ENCODE measurements at regions not wholly inside any gene's neighbourhood (a gene's known extent, or its start where the extent isn't known, plus 50 kb on each side); places are given as distances from the start of the nearest gene placed in this dataset.

GRCh38 chr1:239040523-239040922 is 345.8 kb upstream of the CHRM3 start:
- Histone ChIP-seq H3K9ac (no peak overlapping the region), H4K20me1 (no peaks in the 10 kb centered on the region), H3K9me3 (no peaks in the 10 kb centered on the region), H3K4me3 (no peak overlapping the region), H3K4me2 (no peak overlapping the region), H3K4me1 (no peaks in the 10 kb centered on the region), H3K36me3 (no peaks in the 10 kb centered on the region), H3K27me3 (no peaks in the 10 kb centered on the region), H3K27ac (no peak overlapping the region)
- TF ChIP-seq Cebpa-rat (IDR thresholded peaks at IDR 0.05), result no peak

- Histone ChIP-seq H3K27me3 (no peaks in the 10 kb centered on the region), H3K9me3 (no peaks in the 10 kb centered on the region), H3K27ac (no peak overlapping the region), H3K4me1 (no peaks in the 10 kb centered on the region), H4K20me1 (no peaks in the 10 kb centered on the region), H3K4me2 (no peak overlapping the region), H3K9ac (no peak overlapping the region), H3K36me3 (no peaks in the 10 kb centered on the region), H3K4me3 (no peak overlapping the region)
- TF ChIP-seq Cebpa-rat (IDR thresholded peaks at IDR 0.05), result no peak
Observed at GRCh38 chr1:239031310-239031709, 355.1 kb upstream of the CHRM3 start.

- H3K36me3 ChIP-seq, result no peaks in the 10 kb centered on the region
- H3K9me3 ChIP-seq, result no peaks in the 10 kb centered on the region
- no peak for TF ChIP-seq Cebpa-rat (IDR thresholded peaks at IDR 0.05)
- no peak overlapping the region for H3K9ac ChIP-seq
- H3K27me3 ChIP-seq, result no peaks in the 10 kb centered on the region
- H3K27ac ChIP-seq, result no peak overlapping the region
- H3K4me2 ChIP-seq, result no peak overlapping the region
- H3K4me1 ChIP-seq, result no peaks in the 10 kb centered on the region
- no peaks in the 10 kb centered on the region for H4K20me1 ChIP-seq
- H3K4me3 ChIP-seq, result no peak overlapping the region
Observed at GRCh38 chr1:239025997-239026694, 360.2 kb upstream of the CHRM3 start.

GRCh38 chr1:239025223-239025622 is 361.1 kb upstream of the CHRM3 start:
- Histone ChIP-seq H3K27ac (no peak overlapping the region), H3K9ac (no peak overlapping the region), H4K20me1 (no peaks in the 10 kb centered on the region), H3K9me3 (no peaks in the 10 kb centered on the region), H3K36me3 (no peaks in the 10 kb centered on the region), H3K27me3 (no peaks in the 10 kb centered on the region), H3K4me2 (no peak overlapping the region), H3K4me1 (no peaks in the 10 kb centered on the region), H3K4me3 (no peak overlapping the region)
- no peak for TF ChIP-seq Cebpa-rat (IDR thresholded peaks at IDR 0.05)

GRCh38 chr1:239023732-239024360 is 362.5 kb upstream of the CHRM3 start:
- no peaks in the 10 kb centered on the region for H4K20me1 ChIP-seq
- H3K4me3 ChIP-seq, result no peak overlapping the region
- H3K4me2 ChIP-seq, result no peak overlapping the region
- TF ChIP-seq Cebpa-rat (IDR thresholded peaks at IDR 0.05), result no peak
- no peak overlapping the region for H3K9ac ChIP-seq
- no peaks in the 10 kb centered on the region for H3K9me3 ChIP-seq
- no peaks in the 10 kb centered on the region for H3K36me3 ChIP-seq
- H3K4me1 ChIP-seq, result no peaks in the 10 kb centered on the region
- H3K27ac ChIP-seq, result no peak overlapping the region
- no peaks in the 10 kb centered on the region for H3K27me3 ChIP-seq

GRCh38 chr1:239016337-239016736 is 370.0 kb upstream of the CHRM3 start:
- H4K20me1 ChIP-seq, result no peaks in the 10 kb centered on the region
- H3K36me3 ChIP-seq, result no peaks in the 10 kb centered on the region
- no peaks in the 10 kb centered on the region for H3K4me1 ChIP-seq
- H3K4me2 ChIP-seq, result no peak overlapping the region
- no peaks in the 10 kb centered on the region for H3K27me3 ChIP-seq
- no peaks in the 10 kb centered on the region for H3K9me3 ChIP-seq
- no peak for TF ChIP-seq Cebpa-rat (IDR thresholded peaks at IDR 0.05)
- H3K9ac ChIP-seq, result no peak overlapping the region
- no peak overlapping the region for H3K4me3 ChIP-seq
- H3K27ac ChIP-seq, result no peak overlapping the region

- Histone ChIP-seq H3K9ac (no peak overlapping the region), H3K4me3 (no peak overlapping the region), H4K20me1 (no peaks in the 10 kb centered on the region), H3K36me3 (no peaks in the 10 kb centered on the region), H3K27ac (no peak overlapping the region), H3K9me3 (no peaks in the 10 kb centered on the region), H3K4me1 (no peaks in the 10 kb centered on the region), H3K4me2 (no peak overlapping the region), H3K27me3 (no peaks in the 10 kb centered on the region)
- no peak for TF ChIP-seq Cebpa-rat (IDR thresholded peaks at IDR 0.05)
Observed at GRCh38 chr1:239011382-239011781, 375.0 kb upstream of the CHRM3 start.

GRCh38 chr1:239008568-239008967 is 377.8 kb upstream of the CHRM3 start:
- Histone ChIP-seq H3K9ac (no peak overlapping the region), H3K27ac (no peak overlapping the region), H4K20me1 (no peaks in the 10 kb centered on the region), H3K4me2 (no peak overlapping the region), H3K4me1 (no peaks in the 10 kb centered on the region), H3K9me3 (no peaks in the 10 kb centered on the region), H3K4me3 (no peak overlapping the region), H3K27me3 (no peaks in the 10 kb centered on the region), H3K36me3 (no peaks in the 10 kb centered on the region)
- no peak for TF ChIP-seq Cebpa-rat (IDR thresholded peaks at IDR 0.05)

GRCh38 chr1:239006276-239006675 is 380.1 kb upstream of the CHRM3 start:
- Histone ChIP-seq H3K9ac (no peak overlapping the region), H3K9me3 (no peaks in the 10 kb centered on the region), H4K20me1 (no peaks in the 10 kb centered on the region), H3K4me3 (no peak overlapping the region), H3K27ac (no peak overlapping the region), H3K4me1 (no peaks in the 10 kb centered on the region), H3K4me2 (no peak overlapping the region), H3K27me3 (no peaks in the 10 kb centered on the region), H3K36me3 (no peaks in the 10 kb centered on the region)
- no peak for TF ChIP-seq Cebpa-rat (IDR thresholded peaks at IDR 0.05)

GRCh38 chr1:238999944-239000343 is 386.4 kb upstream of the CHRM3 start:
- Histone ChIP-seq H4K20me1 (no peaks in the 10 kb centered on the region), H3K36me3 (no peaks in the 10 kb centered on the region), H3K9me3 (no peaks in the 10 kb centered on the region), H3K4me3 (no peak overlapping the region), H3K27ac (no peak overlapping the region), H3K4me1 (no peaks in the 10 kb centered on the region), H3K4me2 (no peak overlapping the region), H3K9ac (no peak overlapping the region), H3K27me3 (no peaks in the 10 kb centered on the region)
- TF ChIP-seq Cebpa-rat (IDR thresholded peaks at IDR 0.05), result no peak

Measured in BLaER1 (cell line).